Kidney epithelial cell (primary cell): ENCODE measurements at regions not wholly inside any gene's neighbourhood (a gene's known extent, or its start where the extent isn't known, plus 50 kb on each side); places are given as distances from the start of the nearest gene placed in this dataset.
"Not testable (repeated sequence)": the region's sequence is repeated elsewhere in the genome, so short reads cannot be mapped to it uniquely, and the experiment has no call there.

Source experiments
- DNase-seq: peaks from one replicate; pipeline ENCODE4 v3.0.0-alpha.2; 2010; ENCODE audit warnings: low read depth
- H3K27me3 ChIP-seq: 2 replicates; pipeline ENCODE4 v1.6.0; 2011; ENCODE audit warnings: low read length; ENCODE audit not compliant: control insufficient read depth, insufficient read depth
- H3K36me3 ChIP-seq: 2 replicates; pipeline ENCODE4 v1.5.1; 2011; ENCODE audit warnings: low read length; ENCODE audit not compliant: control insufficient read depth, insufficient read depth
- H3K4me3 ChIP-seq: 2 replicates; pipeline ENCODE4 v1.5.1; 2011; ENCODE audit warnings: low read depth, mild to moderate bottlenecking, control low read depth, low read length
- TF ChIP-seq, protein P1 (sequence below): IDR thresholded peaks from 2 replicates; pipeline ENCODE4 v1.5.1; 2011; ENCODE audit warnings: mild to moderate bottlenecking, moderate library complexity, low read length, control low read depth, inconsistent platforms; ENCODE audit not compliant: insufficient read depth, poor library complexity, severe bottlenecking

DNA sequence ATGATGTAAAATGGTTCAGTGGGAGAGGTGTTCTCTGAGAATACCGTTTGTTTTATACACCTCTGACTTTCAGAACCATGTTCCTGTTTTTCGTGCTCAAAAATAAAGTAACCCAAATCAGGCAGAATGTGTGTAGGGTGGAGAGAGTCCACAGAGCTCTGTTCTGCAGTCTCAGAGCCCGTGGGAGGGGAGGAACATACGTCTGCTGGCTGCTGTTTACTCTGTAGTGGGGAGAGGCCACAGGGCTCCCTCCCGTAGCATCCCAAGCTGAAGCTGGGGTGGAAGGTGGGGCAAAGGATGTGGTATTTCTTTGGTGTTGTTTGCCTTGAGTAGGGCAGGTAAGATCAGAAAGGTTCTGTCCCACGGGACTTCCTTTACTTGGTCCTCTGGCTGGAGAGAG is 348.5 kb downstream of the DNAH5 start:
- no peak for DNase-seq
- Histone ChIP-seq H3K4me3 (no peak overlapping the region), H3K36me3 (no peaks in the 10 kb centered on the region), H3K27me3 (no peaks in the 10 kb centered on the region)
- TF ChIP-seq, protein P1, sequence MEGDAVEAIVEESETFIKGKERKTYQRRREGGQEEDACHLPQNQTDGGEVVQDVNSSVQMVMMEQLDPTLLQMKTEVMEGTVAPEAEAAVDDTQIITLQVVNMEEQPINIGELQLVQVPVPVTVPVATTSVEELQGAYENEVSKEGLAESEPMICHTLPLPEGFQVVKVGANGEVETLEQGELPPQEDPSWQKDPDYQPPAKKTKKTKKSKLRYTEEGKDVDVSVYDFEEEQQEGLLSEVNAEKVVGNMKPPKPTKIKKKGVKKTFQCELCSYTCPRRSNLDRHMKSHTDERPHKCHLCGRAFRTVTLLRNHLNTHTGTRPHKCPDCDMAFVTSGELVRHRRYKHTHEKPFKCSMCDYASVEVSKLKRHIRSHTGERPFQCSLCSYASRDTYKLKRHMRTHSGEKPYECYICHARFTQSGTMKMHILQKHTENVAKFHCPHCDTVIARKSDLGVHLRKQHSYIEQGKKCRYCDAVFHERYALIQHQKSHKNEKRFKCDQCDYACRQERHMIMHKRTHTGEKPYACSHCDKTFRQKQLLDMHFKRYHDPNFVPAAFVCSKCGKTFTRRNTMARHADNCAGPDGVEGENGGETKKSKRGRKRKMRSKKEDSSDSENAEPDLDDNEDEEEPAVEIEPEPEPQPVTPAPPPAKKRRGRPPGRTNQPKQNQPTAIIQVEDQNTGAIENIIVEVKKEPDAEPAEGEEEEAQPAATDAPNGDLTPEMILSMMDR = no peak

DNA sequence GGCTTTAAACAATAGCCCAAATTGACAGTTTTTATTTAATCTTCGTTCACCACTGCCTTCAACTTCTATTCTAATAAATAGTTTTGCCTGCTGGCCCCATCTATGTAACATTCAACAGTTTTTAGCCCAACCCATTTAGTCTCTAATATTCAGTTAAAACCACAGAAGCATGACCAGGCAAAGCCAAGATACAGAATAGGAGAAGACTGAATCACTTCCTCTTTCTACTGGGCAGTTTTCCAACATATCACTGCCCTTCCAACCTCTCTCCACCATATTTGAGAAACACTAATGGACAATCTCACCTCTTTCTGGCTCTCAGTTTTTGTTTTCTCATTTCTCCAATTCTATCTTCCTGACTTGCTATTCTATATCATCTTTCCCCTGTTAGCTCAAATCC is 352.9 kb downstream of the DNAH5 start:
- TF ChIP-seq, protein P1 = no peak
- Histone ChIP-seq H3K36me3 (no peaks in the 10 kb centered on the region), H3K27me3 (no peaks in the 10 kb centered on the region), H3K4me3 (no peak overlapping the region)
- DNase-seq = peak; percentile 48

DNA sequence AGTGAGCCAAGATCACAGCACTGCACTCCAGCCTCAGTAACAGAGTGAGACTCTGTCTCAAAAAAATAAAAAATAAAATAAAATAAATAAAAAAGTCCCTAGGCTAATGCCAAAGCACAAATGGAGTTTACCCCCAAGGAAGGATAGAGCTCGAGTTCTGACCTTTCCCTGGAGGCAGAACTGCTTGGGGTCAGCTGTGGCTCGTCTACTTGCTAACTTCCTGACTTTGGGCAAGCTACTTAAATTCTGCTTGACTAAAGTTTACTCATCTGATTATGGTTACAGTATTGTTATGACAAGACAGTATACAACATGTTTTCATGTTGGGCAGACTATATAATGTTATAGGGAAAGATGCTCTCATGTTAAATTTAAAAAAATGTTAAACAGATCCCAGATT is 359.2 kb downstream of the DNAH5 start:
- no peak overlapping the region for H3K4me3 ChIP-seq
- DNase-seq = no peak
- H3K36me3 ChIP-seq = no peaks in the 10 kb centered on the region
- TF ChIP-seq, protein P1 = no peak
- no peaks in the 10 kb centered on the region for H3K27me3 ChIP-seq

DNA sequence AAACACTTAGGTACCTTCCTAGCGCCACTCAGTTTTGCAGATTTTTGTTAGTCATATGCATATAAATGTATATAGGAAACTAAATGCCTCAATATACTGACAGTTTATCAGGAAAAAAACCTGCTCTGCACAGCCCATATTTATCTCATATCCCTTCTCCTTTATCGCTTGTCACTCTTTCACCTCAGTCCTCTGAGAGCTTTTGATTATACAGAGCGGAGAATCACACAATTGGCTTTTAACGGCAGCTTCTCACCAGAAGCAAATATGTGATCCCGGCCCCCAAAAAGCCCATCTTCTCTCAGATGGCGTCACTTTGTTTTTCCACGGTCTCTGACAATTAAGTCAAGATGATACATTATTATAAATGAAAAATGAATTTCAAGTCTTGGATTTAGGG is 362.6 kb downstream of the DNAH5 start:
- no peaks in the 10 kb centered on the region for H3K27me3 ChIP-seq
- DNase-seq = no peak
- H3K36me3 ChIP-seq = no peaks in the 10 kb centered on the region
- no peak overlapping the region for H3K4me3 ChIP-seq
- TF ChIP-seq, protein P1 = no peak

DNA sequence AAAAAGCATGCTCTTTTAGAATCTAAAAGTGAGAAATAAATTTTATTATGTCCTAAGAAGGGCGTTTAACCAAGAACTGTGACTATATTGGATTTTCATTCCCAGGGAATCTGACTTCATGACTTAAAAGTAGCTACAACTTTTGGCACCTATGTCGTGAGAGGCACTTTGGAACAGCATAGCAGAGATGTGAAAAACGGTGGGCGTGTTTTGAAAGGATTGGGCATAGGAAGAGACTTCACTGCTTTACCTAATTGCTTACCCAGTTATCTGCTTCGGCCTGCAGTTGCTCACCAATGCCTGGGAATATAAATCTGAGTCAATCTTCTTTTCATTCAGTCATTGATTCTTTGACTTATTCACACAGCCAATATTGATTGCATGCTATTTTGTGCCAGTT is 363.4 kb downstream of the DNAH5 start:
- H3K4me3 ChIP-seq = no peak overlapping the region
- no peaks in the 10 kb centered on the region for H3K27me3 ChIP-seq
- TF ChIP-seq, protein P1 = no peak
- no peak for DNase-seq
- no peaks in the 10 kb centered on the region for H3K36me3 ChIP-seq

DNA sequence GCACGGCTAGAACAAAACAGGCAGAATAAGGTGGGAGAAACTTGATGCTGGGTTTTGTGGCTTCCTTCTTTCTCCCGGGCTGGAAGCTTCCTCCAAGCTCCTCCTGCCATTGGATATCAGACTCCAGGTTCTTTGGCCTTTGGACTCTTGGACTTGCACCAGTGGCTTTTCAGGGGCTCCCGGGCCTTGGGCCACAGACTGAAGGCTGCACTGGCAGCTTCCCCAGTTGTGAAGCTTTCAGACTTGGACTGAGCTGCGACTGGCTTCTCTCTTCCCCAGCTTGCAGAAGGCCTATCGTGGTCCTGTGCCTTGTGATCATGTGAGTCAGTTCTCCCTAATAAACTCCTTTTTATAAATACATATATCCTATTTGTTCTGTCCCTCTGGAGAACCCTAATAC is 364.4 kb downstream of the DNAH5 start:
- TF ChIP-seq, protein P1 = no peak
- DNase-seq = no peak
- Histone ChIP-seq H3K36me3 (no peaks in the 10 kb centered on the region), H3K27me3 (no peaks in the 10 kb centered on the region), H3K4me3 (no peak overlapping the region)

DNA sequence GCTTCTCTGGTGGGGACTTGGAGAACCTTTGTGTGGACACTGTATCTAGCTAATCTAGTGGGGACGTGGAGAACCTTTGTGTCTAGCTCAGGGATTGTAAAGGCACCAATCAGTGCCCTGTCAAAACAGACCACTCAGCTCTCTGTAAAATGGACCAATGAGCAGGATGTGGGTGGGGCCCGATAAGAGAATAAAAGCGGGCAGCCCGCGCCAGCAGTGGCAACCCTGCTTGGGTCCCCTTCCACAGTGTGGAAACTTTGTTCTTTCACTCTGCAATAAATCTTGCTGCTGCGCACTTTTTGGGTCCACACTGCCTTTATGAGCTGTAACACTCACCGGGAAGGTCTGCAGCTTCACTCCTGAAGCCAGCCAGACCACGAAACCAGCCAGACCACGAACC is 365.4 kb downstream of the DNAH5 start:
- H3K27me3 ChIP-seq, H3K4me3 ChIP-seq, H3K36me3 ChIP-seq, DNase-seq: not testable (repeated sequence)

DNA sequence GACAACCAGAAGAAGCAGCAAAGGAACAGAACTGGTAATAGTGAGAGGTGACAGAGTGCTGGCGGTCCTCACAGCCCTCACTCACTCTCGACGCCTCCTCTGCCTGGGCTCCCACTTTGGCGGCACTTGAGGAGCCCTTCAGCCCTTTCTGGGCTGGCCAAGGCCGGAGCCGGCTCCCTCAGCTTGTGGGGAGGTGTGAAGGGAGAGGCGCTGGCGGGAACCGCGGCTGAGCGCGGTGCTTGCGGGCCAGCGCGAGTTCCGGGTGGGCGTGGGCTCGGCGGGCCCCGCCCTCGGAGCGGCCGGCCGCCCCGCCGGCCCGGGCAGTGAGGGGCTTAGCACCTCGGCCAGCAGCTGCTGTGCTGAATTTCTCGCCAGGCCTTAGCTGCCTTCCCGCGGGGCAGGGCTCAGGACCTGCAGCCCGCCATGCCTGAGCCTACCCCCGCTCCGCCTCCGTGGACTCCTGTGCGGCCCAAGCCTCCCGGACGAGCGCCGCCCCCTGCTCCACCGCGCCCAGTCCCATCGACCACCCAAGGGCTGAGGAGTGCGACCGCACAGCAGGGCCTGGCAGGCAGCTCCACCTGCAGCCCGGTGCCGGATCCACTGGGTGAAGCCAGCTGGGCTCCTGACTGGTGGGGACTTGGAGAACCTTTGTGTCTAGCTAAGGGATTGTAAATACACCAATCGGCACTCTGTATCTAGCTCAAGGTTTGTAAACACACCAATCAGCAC is 366.0 kb downstream of the DNAH5 start:
- not testable (repeated sequence) for DNase-seq, H3K36me3 ChIP-seq, H3K4me3 ChIP-seq, H3K27me3 ChIP-seq
